NCI-H2171 (cell line): ENCODE measurements at regions not wholly inside any gene's neighbourhood (a gene's known extent, or its start where the extent isn't known, plus 50 kb on each side); places are given as distances from the start of the nearest gene placed in this dataset.
"Not testable (repeated sequence)": the region's sequence is repeated elsewhere in the genome, so short reads cannot be mapped to it uniquely, and the experiment has no call there.

ENCODE experiments used
- DNase-seq: peaks from one replicate; lab custom pipeline; 2025; lab: John Stamatoyannopoulos, UW

DNA sequence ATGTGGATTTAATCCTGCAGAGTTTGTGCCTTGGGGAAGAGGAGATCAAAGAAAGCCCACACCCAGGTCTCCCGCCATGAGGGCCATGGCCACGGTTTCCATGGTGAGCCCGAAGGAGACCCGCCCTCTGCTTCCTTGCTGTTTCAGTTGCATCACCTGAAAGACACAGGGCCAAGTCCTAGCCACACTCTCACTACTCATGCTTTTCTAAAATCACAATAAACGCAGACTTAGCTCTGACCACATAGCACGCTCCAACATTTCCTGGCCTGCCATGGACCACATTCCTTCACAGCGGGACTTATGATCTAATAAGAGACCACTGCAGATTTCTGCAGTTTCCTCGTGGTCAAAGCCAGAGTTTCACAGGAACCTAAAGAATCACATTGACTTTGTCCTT, 426.0 kb upstream of the NR3C2 start:
- no peak for DNase-seq

DNA sequence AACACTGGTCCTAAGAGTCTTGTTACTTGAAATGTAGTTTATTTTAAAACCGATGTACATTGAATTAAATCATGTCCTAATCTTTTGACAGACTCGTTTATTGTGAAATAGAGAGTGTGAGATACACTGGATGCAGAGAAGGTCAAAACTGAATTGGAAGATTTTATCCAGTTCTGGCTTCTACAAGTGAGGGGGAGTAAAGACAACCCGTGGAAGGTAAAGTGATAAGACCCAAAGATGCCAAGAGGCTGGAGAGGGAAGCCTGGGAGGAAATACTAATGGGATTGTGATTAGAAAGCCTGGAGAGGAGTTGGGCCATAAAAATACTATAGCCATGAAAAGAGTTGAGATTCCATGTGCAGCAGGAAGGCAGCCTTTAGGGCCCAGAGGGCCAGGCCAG, 424.5 kb upstream of the NR3C2 start:
- DNase-seq: no peak

DNA sequence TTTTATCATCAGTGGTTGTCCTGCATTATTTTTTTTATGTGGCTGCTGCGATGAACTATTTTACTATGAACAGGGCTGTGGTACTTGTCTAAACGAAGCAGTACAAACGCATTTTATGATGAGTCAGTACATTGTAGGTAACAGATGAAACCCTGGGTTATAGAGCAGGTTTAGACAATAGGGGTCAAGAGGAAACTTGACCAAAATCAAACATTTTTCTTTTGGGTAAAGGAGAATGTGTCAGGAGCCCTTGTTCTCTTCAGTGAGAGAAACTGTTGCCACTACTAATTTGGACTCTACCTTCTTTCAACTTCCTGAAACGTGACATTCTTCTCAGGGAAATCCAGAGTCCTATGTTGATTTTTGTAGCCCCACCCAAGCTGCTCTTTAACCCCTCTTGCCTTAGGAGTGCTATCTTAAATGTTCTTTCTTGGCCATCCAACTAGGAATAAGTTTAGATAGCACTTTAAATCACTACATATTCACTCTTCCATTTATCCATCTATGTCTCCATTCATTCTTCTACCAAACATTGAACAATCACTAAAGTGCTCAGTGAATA, 415.8 kb upstream of the NR3C2 start:
- no peak for DNase-seq

DNA sequence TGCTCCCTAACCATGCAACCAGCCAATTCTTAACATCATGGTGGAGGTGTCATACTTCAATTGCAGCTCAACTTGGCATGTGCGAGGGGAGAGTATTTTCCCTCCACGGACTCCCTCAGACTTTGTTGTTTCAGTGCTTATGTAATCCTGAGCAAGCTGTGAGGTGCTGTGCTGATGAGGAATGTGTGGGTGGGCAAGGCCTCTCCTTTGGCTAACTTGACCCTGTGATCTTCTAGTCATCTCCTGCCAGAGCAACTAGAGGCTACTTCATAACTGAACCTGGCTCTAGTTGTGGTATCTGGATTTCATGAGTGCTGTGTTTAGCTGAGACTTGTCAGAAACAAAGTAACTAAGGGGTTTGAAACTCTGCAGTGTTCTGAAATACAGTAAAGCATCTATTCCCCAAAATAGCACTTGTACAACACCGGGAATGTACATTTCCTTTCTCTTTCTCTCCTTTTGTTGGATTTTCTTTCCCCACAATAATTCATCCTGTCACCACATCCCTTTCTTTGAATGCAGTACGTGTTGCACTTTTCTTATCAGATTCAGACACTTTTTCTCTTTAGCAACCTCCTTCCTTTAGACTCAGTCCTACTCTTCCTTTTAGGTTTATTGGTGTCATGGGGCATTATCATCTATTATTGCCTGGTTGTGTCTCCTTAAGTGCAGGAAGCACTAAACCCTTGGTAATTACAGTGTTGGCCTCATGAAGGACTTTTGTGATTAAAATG, 415.2 kb upstream of the NR3C2 start:
- no peak for DNase-seq

DNA sequence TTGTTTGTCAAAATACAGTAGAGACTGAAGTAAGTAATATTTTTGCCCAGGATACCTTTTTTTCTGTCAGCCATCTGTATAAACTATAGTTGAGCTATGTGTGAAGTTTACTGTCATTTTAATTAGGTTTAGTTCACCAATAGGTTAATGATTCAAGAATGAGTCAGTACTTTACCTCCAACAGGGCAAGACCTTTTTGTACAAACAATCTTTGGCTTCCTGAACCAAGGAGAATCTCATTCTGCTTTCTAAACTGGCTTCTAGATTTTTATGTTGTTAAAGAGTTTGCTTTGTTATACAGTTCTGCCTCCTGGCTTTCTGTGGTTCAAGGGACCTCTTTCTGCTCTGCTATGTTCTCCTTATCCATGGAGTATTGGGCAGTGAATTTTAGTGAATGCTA, 412.0 kb upstream of the NR3C2 start:
- no peak for DNase-seq

DNA sequence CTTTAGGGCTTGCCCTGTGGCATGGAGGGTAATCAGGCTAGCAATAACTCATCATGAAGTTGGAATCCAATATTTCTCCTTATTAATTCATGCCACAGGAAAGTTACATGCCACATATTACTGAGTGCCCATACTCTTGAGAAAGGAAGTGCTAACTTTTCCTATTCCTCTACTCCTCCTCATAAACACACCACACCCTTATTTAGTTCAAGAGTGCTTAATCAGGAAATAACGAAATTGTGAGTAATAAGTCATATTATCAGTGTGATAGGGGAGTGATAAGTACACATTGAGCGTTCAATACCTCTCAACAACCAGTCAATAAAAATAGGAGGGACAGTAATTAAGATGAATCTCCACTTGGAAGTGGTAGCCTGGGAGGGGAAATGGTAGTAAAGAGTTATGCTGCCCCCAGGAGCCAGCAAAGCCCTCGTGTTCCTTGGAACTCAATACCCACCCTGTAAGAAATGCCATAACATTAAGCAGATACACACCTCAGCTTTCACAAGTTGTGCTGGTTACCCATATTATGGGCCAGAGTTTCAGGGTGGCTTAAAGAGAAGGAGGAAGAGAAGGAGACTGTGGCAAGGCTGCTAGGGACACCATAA, 410.0 kb upstream of the NR3C2 start:
- DNase-seq: no peak

DNA sequence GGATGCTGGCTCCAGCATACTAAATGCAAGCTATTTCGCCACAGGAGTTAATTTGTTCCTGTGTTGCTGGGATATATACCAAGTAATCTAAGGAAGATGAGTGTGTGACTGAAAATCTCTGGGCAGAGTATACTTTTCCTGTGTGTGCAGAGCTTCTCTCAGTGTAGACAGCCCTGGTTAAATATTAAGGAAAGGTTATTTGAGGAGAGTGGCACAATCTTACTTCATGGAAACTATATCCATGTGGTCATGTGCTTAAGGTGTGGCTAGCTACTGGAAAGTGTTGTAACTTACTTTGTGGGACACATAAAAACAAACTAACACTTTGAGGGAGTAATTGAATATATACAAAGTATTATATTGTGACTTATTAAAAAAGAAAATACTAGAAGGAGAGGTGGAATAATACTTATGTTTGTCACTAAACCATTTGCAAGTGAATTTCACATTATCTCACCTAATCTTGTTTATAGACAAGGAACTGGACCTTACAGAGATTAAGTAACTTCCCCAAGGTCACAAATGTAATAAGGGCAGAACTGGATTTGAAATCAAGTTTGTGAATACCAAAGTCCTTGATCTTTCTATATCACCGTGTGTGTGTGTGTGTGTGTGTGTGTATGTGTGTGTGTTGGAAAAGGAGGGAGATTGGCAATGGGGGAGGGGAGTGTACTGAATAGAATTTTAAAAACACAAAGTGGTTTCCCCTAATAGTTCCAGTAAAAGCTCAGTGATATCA, 408.2 kb upstream of the NR3C2 start:
- DNase-seq: no peak

DNA sequence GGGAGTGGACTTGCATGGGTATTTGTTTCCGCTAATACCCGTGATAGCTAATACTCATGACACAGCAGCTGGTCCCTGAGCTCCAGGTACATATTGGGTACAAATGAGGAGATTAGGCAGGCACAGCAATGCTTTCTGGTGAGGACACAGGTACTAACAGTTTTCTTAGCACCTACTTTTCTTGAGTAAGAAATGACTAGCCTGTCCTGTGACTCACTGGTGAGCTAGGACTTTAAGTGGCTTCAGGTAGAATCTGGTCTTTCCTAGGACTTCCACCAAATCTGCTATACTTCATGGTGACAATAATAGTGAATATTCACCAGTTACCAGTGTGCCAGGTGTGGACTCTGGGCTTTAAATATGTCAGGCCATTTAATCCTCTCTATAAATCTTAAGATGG, 407.4 kb upstream of the NR3C2 start:
- DNase-seq: no peak

DNA sequence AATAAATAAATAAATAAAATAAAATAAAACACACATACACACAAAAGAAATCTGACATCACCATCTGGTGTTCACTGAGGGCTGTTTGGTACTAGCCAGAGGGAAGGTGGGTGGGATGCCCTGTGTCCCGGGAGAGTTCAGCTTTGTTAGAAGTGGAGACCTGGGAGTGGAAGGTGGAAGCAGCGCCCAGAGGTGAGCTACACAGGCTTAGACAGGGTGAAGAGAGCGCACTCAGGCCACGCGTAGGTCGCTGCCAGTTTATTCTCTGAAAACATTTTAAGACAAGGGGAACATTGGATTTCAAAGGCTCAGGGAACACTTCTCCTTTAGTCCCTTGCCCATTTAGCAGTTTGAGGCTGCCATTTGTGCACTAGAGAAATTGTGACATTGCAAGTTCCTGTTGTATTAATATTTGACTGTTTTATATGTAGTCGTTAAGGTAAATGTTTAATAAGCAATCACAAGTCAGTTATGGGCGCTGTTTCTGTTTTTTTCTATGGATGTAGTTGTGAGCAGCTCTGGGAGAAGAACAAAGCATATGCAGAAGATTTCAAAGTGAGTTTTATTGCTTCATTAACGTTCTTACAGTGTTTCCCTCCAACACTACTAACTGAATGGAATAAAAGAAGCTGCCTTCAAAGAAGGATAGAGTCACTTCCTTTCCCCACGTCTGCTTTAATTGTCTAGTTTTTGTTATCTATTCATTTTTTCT, 405.5 kb upstream of the NR3C2 start:
- DNase-seq: no peak

DNA sequence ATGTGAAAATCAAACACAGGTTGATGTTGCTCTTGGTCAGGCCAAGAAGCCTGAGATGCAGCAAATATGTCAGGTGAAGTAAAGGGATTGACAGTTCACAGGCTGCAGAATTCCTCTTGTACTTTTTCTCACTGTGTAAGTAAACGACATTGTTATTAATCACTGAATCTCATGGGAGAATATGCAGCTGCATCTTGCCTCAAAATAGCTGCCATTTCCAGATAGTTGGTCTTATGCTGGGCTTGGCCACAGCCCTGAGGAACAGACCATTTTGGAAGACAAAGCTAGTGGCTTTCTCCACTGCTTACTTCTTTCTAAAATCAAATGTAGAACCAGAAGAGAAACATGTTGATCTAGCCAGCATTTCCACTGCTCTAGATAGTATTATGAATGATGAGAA, 403.4 kb upstream of the NR3C2 start:
- DNase-seq: no peak

DNA sequence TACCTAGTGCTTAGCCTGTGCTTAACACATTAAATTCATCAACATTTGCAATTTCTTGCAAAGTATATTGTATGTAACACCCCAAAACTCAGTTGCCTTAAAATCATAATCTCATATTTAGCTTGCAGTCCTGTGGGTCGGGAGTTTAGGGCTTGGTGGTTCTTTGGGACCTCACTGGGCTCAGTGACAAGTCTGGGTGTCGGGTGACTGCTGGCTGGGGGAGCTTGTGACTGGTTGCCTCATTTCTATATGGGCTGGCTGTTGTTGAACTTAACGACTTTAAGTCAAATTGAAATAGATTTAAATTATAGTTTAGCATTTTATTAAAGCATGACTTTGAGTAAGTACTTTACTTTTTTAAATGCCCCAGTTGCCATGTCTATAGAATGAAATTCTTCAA, 401.4 kb upstream of the NR3C2 start:
- DNase-seq: no peak

DNA sequence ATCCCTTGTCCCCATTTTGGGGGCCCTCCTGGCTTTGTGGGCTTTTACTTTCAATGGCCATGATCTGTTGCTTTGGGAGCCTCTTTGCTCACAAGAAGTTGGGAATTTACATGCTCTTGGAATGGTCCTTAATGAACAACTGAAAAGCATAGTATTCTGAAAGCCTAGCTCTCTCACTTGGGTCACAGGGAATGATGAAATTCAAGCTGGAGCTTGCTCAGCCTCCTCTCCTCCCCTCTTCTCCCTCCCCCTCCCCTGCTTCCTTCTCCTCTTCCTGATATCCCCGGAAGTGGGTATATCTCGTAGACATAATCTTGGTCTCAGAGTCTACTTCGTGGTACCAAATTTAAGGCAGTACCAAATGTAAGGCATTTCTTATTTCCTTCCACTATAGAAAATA, 400.6 kb upstream of the NR3C2 start:
- no peak for DNase-seq

DNA sequence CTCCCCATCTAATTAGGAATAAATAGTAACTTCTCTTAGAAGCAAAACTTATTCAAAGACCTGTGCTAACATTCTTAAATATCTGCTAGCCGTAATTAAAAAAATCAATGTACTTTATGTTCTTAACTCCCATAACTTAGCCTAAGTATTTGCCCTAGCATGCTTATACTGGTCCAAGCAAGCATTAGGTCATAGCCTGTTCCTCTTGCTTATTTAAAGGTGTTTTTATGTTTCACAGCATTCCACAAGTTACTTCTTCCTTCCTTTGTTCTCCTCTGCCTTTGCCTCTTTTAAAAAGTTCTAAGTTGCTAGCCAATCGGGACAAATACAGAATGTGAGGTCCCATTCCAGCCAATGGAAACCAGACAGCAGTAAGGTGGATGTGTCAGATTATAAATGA, 395.4 kb upstream of the NR3C2 start:
- DNase-seq: not testable (repeated sequence)

DNA sequence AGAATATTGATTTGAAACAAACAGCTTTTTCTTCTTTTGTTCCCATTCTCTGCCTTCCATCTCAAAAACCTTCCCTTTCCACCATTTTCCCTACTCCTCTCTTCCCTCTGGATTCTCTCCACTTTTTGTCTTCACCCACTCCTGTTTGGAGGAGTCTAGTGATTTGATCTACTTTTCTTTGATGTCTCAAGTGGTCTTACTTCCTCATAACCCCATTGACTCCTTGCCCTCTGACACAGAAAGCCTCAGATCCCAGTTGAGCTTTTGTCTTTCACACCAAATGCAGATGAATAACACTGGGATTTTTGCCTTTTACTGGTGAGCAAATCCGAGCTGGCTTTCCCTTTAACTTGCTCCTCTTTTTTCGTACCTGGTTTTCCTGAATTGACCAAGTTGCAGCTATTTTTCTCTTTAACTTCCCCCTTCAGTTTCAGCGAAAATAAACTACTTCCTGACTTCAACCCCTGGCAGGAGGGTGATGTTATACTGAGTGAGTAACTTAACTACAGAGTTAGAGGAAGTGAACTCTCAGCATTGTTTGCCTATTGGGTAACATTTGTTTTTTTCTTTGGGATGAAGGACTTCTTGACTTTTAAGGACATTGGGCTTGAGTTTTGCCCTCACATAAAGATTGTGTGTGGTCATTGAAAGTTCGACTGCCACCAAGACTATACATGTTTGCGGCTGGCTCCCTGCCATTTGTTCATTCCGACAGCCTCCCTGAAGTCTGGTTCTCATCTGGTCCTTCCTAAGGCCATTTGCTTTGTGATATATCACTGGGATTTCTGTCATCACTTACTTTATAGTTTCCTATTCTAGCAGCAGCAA, 392.8 kb upstream of the NR3C2 start:
- no peak for DNase-seq

DNA sequence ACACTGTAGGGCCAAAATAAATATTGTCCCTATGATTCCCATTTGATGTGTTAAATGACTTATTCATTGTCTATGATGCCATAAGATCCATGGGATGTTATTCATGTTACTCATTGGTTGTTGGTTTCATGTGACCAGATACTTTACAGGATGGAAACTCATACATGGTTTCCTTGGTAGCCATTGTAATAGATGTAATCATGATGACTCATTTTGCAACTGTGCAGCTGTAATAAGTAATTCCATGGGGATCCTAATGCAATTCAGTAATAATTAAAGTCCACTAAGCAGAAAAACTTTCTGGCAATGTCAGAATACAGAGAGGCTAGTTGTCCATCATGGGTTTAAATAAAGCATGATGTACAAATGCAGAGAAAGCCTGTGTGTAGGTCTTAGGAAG, 389.7 kb upstream of the NR3C2 start:
- DNase-seq: no peak

DNA sequence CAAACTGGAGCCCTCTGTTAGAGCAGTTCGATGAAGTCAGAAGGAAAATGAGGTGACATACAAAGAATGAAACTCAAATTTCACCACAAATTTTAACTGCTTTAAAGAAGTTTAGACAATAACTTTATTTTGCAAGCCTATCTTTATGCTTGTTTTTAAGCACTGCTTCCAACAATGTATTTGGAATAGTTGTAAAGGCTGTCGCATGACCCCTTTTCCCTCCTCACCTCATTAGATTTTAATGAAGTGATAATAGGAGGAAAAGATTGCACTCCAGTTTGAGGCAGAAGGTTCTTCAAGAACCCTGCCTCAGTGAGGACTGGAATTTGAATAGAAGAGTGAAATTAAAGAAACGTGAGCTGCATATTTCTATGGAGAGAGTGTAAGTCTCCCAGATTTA, 386.1 kb upstream of the NR3C2 start:
- DNase-seq: no peak

DNA sequence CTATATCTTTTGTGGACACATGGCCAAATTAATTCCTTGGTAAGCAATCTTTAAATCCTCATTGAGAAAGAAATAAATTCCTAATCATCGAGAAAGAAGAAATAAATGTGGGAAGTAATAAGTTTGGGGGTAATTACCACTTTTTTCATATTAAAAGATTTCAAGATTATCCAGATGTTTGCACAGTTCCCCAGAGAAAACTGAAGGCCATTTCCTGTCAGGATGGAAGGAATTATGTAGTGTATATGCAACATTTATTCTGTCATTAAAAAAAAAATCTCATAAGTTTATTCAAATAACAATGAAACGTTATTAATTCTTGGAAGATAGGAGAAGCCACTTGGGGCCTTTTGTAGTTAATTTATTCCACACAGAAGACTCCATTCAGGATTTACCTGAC, 385.6 kb upstream of the NR3C2 start:
- DNase-seq: no peak

DNA sequence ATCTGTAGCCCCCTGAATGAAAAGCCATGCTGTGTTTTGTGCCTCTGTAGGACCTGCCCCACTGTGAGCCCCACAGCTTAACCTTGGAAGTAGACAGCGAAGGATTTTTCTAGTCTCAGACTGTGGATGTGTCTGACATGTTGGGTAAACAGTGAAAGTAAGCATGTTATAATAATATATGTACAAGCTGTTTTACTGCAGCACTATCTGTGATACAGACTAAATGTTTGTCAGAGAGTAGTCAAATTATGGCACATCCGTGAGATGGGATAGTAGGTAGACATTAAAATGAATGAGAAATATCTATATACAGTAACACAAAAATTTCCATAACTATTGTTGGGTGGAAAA, 381.2 kb upstream of the NR3C2 start:
- no peak for DNase-seq

DNA sequence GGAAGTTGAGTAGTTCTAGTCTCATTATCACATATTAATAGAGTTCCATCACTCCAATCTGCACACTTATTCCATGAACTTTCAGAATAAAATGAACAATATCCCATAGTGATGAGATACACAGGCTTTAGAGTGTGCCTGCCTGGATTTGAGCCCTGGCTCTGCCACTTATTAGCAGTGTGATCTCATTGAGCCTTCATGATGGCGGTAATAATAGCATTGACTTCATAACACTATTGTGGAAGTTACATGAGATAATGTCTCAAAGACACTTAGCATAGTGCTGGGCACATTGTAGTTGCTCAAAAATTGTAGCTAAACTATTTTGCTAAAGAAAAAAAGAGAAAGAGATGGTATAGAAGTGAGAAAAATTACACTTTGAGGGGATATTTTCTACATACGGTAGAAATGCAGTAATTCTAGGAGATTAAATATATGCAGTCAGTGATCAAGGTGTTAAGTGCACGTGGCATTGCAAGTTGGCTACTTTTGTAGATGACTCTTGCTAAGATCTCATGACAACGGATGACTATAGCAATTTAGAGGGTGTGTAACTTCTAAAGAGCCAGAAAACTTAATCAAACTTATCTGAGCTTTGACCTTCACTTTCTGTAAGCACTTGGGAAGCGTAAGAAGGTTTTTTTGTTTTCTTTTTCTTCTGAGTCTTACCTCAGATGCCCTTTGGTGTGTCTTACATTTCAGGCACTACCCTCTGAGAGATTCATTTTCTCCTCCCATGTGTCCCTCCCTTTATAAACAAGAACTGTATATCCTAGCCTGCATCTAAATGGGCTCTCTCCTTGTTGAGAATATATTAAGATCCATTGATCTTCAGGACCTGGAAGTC, 380.6 kb upstream of the NR3C2 start:
- DNase-seq: no peak

DNA sequence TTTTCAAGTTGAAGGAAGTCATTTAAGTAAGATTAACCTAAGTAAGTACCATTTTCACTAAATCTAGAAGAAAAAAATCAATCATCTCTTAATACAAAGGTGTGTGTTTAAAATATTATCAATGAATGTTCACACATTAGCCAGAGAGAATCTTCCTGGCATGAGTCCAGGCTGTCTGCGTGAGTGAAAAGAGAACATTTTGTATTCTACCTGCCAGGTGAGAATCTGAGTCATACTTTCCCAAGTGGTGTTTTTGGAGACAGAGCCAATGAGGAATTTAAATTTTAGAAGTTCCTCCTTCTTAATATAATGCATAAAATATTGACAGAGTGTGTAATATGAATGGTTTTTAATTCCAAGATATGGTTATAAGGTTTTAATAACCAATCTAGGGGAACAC, 371.8 kb upstream of the NR3C2 start:
- no peak for DNase-seq

DNA sequence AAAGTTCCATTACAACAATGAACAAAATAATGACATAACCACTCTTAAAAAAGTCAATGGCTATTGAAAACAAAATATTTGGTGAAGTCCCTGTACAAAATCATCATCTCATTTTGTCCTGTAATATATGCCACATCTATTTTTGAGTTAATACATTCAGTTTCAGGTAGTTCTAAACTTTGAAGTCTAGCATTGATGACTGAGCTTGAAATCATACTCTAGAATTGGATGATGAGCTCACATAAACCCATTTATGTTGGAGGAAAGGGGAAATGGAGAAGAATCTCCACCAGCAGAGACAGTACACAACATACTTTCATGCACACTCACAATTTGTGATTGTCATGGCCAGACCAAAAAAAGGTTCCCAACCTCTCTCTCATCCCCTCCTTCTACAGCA, 371.1 kb upstream of the NR3C2 start:
- DNase-seq: no peak
